Stomach (tissue), 8 donors: ENCODE measurements at regions not wholly inside any gene's neighbourhood (a gene's known extent, or its start where the extent isn't known, plus 50 kb on each side); places are given as distances from the start of the nearest gene placed in this dataset.

Experiments used
- DNase-seq, 2 donors: peaks; one replicate each; pipeline versions ENCODE4 v3.0.0 to v3.0.0-alpha.2; 2013 to 2019
- H3K27ac ChIP-seq, 5 donors: fragments of 200-600 bp in 4 of 5; sonication (generic) in 4 of 5; one replicate each; pipeline ENCODE4 v1.5.1; 2013 to 2019; ENCODE audit warnings: mild to moderate bottlenecking in 1 of 5, moderate library complexity in 1 of 5
- H3K27me3 ChIP-seq, 3 donors: fragments of 200-600 bp; sonication (generic); one replicate each; pipeline ENCODE4 v1.5.1; 2017 to 2019; ENCODE audit warnings: mixed run types in 1 of 3
- H3K36me3 ChIP-seq, 4 donors: fragments of 200-600 bp; sonication (generic); 1 replicate in 3 of 4; 2 replicates in 1 of 4; pipeline ENCODE4 v1.5.1; 2016 to 2019
- H3K4me1 ChIP-seq, 4 donors: fragments of 200-600 bp; sonication (generic); one replicate each; pipeline ENCODE4 v1.5.1; 2016 to 2019
- H3K4me3 ChIP-seq, 4 donors: fragments of 200-600 bp; sonication (generic) in 3 of 4; one replicate each; pipeline ENCODE4 v1.5.1; 2016 to 2019; ENCODE audit warnings: mild to moderate bottlenecking in 1 of 4
- H3K9me3 ChIP-seq, 4 donors: fragments of 200-600 bp; sonication (generic); one replicate each; pipeline ENCODE4 v1.5.1; 2016 to 2019
- EP300 ChIP-seq: sonication (generic); formaldehyde crosslinking; IDR thresholded peaks from one replicate; pipeline ENCODE4 v1.6.1; 2017; ENCODE audit warnings: antibody characterized with exemption
- POLR2A ChIP-seq, 4 donors: fragments of 450-650 bp; IDR thresholded peaks; one replicate each; pipeline ENCODE4 v1.6.1; 2016; ENCODE audit warnings: antibody characterized with exemption in 4 of 4, control low read depth in 2 of 4, mild to moderate bottlenecking in 1 of 4, moderate library complexity in 1 of 4
- POLR2AphosphoS5 ChIP-seq, 3 donors: sonication (generic); formaldehyde crosslinking; IDR thresholded peaks; one replicate each; pipeline ENCODE4 v1.6.1; 2016; ENCODE audit warnings: antibody characterized with exemption in 3 of 3
- WGBS, 5 donors: extraction: QIAGEN DNeasy Blood & Tissue Kit in 3 of 5; methylation state at CpG; one replicate each; pipeline versions ENCODE4 v1.1.5 to v1.1.7; 2013 to 2018; 5-methylcytosine and 5-hydroxymethylcytosine counted together
- intact Hi-C: fragments of 100-400 bp; cut with DNase I; formaldehyde crosslinking; loops from one replicate; pipeline ENCODE4 v1.15.1; 2023; ENCODE audit warnings: low total_unique reads
- TF ChIP-seq, protein P1 (sequence below), 7 experiments: fragments of 450-650 bp in 4 of 7; fragments of 200-600 bp in 3 of 7; sonication (generic) in 3 of 7; IDR thresholded peaks; one replicate each; pipeline ENCODE4 v1.5.1; 2016 to 2019; ENCODE audit warnings: antibody characterized with exemption in 7 of 7, control low read depth in 2 of 7, mild to moderate bottlenecking in 1 of 7
- donor health status: healthy with polysubstance abuse.
- donor health status: Bipolar disorder and iron deficiency.
- donor health status: healthy.

GRCh38 chr5:97820138-97820537 is 637.1 kb upstream of the RIOK2 start:
- no peak overlapping the region for H3K27ac ChIP-seq
- H3K9me3 ChIP-seq: peaks cover 0 to 16% (median 0%) of the 10 kb centered on the region in 4 donors
- no peak for DNase-seq
- WGBS, 5 donors: 87 to 93% (median 90%) methylated on average over 2 of the region's 2 CpGs
- TF ChIP-seq POLR2A (IDR thresholded peaks at IDR 0.05) (no peak), POLR2AphosphoS5 (IDR thresholded peaks at IDR 0.05) (no peak)
- no peak overlapping the region for H3K4me3 ChIP-seq
- H3K4me1 ChIP-seq: no peaks in the 10 kb centered on the region
- intact Hi-C loops: no loop called here
- H3K27me3 ChIP-seq: no peaks in the 10 kb centered on the region
- H3K36me3 ChIP-seq: no peaks in the 10 kb centered on the region

DNA sequence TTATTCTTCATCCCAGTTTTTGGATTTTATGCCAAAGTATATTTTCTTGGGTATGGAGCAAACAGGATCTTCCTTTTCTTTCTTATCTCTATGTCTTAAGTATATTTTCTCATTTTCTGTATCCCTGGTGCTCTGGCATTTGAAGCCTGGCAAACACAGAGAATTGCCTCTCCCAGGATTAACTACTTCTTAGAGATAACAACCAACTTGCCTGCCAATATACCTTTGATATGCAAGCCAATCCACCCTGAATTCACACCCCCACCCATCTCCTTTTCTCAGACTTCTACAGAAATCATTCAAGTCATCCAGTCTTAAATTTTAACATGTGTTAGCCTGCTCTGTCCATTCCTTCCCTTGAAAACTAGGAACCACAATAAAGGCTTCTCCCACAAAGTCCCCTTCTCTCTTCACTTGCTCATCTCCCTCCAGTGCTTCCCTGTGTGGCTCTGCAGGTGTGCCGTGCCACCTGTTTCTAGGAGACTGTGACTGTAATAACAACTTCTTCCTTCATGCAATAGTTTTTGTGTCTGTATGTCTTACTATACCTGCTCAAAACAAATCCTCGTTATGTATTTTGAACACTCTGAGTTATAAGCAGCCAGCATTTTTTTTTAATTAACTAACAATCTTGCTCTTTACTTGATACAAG is 649.7 kb upstream of the RIOK2 start:
- WGBS, 5 donors: 23 to 62% (median 37%) methylated on average over 2 of the region's 2 CpGs
- TF ChIP-seq EP300 (no peak), POLR2AphosphoS5 (IDR thresholded peaks at IDR 0.05) (no peak), POLR2A (IDR thresholded peaks at IDR 0.05) (no peak)
- TF ChIP-seq, protein P1, sequence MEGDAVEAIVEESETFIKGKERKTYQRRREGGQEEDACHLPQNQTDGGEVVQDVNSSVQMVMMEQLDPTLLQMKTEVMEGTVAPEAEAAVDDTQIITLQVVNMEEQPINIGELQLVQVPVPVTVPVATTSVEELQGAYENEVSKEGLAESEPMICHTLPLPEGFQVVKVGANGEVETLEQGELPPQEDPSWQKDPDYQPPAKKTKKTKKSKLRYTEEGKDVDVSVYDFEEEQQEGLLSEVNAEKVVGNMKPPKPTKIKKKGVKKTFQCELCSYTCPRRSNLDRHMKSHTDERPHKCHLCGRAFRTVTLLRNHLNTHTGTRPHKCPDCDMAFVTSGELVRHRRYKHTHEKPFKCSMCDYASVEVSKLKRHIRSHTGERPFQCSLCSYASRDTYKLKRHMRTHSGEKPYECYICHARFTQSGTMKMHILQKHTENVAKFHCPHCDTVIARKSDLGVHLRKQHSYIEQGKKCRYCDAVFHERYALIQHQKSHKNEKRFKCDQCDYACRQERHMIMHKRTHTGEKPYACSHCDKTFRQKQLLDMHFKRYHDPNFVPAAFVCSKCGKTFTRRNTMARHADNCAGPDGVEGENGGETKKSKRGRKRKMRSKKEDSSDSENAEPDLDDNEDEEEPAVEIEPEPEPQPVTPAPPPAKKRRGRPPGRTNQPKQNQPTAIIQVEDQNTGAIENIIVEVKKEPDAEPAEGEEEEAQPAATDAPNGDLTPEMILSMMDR (IDR thresholded peaks at IDR 0.05): no peak

DNA sequence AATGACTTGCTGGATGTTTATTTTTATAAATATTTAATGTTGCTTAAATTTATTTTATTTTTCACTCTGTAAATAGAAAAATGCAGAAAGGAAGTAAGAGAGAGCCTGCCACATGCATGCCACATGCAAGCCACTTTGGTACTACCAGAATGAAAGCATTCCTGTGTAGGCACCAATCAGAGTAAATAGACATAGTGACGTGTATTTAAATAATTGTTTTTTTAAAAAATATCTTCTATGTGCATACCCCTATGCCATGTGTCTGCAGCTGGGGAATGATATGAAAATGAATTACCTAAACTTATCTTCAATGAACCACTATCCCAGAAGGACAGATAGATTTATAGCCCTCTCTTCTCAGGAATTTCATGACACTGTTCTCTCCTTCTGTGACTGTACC is 651.5 kb upstream of the RIOK2 start:
- no peak overlapping the region for H3K4me3 ChIP-seq
- H3K27ac ChIP-seq: no peak overlapping the region
- H3K36me3 ChIP-seq: no peaks in the 10 kb centered on the region
- DNase-seq: no peak
- no peaks in the 10 kb centered on the region for H3K9me3 ChIP-seq
- TF ChIP-seq, protein P1 (IDR thresholded peaks at IDR 0.05): no peak
- no peak for TF ChIP-seq EP300
- TF ChIP-seq POLR2AphosphoS5 (IDR thresholded peaks at IDR 0.05): no peak
- TF ChIP-seq POLR2A (IDR thresholded peaks at IDR 0.05): no peak
- no peaks in the 10 kb centered on the region for H3K27me3 ChIP-seq
- 25 to 62% (median 39%) methylated on average over 1 of the region's 1 CpG for WGBS, 5 donors
- H3K4me1 ChIP-seq: peaks cover 0 to 9% (median 1%) of the 10 kb centered on the region in 4 donors
- intact Hi-C loops: no loop called here

More for the DNA sequence above, 649.7 kb upstream of the RIOK2 start:
- Histone ChIP-seq H3K4me1 (no peaks in the 10 kb centered on the region), H3K9me3 (no peaks in the 10 kb centered on the region), H3K27ac (no peak overlapping the region), H3K4me3 (no peak overlapping the region), H3K27me3 (no peaks in the 10 kb centered on the region), H3K36me3 (no peaks in the 10 kb centered on the region)
- intact Hi-C loops: no loop called here
- DNase-seq: no peak

DNA sequence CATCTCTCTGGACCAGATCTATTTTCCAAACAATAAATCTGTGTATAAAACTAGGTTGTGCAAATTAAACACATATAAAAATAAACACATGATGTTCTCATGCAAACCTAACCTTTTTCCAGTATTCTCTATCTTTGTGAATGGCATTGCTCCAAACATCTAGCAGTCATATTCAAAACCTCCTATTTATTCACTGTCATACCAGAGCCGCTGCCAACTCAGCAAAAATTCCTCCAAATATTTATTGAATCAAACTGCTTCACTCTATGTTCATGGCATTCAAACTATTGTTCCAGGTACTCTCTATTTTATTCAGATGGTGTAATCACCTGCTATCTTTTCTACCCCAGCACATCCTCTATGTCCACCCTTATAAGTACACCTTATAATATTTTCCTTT is 652.1 kb upstream of the RIOK2 start:
- H3K27ac ChIP-seq: no peak overlapping the region
- 73 to 93% (median 90%) methylated on average over 1 of the region's 1 CpG for WGBS, 5 donors
- no peaks in the 10 kb centered on the region for H3K27me3 ChIP-seq
- DNase-seq: no peak
- intact Hi-C loops: no loop called here
- H3K9me3 ChIP-seq: no peaks in the 10 kb centered on the region
- H3K4me3 ChIP-seq: no peak overlapping the region
- TF ChIP-seq POLR2A (IDR thresholded peaks at IDR 0.05) (no peak), EP300 (no peak)
- H3K36me3 ChIP-seq: no peaks in the 10 kb centered on the region
- H3K4me1 ChIP-seq: peaks cover 0 to 11% (median 3%) of the 10 kb centered on the region in 4 donors

GRCh38 chr5:97836816-97837215 is 653.8 kb upstream of the RIOK2 start:
- TF ChIP-seq POLR2A (IDR thresholded peaks at IDR 0.05): no peak
- TF ChIP-seq POLR2AphosphoS5 (IDR thresholded peaks at IDR 0.05): no peak
- TF ChIP-seq, protein P1 (IDR thresholded peaks at IDR 0.05): no peak
- TF ChIP-seq EP300: no peak
- Histone ChIP-seq H3K4me1 (peaks cover 0 to 11% (median 3%) of the 10 kb centered on the region in 4 donors), H3K9me3 (no peaks in the 10 kb centered on the region), H3K27ac (no peak overlapping the region), H3K4me3 (no peak overlapping the region), H3K27me3 (no peaks in the 10 kb centered on the region), H3K36me3 (no peaks in the 10 kb centered on the region)
- no peak for DNase-seq
- intact Hi-C loops: no loop called here
- WGBS, 5 donors: 85 to 94% (median 87%) methylated on average over 4 of the region's 4 CpGs
